ENCODE measurements at regions not wholly inside any gene's neighbourhood (a gene's known extent, or its start where the extent isn't known, plus 50 kb on each side); places are given as distances from the start of the nearest gene placed in this dataset.

- no peak for TF ChIP-seq CTCF (IDR thresholded peaks at IDR 0.05)
- TF ChIP-seq POLR2AphosphoS5 (IDR thresholded peaks at IDR 0.05), result no peak
Measured at GRCh38 chr14:82647088-82647810, 1113.6 kb upstream of the SEL1L start.

Measured in sigmoid colon (tissue), 4 donors.